ENCODE measurements at regions not wholly inside any gene's neighbourhood (a gene's known extent, or its start where the extent isn't known, plus 50 kb on each side); places are given as distances from the start of the nearest gene placed in this dataset.

DNA sequence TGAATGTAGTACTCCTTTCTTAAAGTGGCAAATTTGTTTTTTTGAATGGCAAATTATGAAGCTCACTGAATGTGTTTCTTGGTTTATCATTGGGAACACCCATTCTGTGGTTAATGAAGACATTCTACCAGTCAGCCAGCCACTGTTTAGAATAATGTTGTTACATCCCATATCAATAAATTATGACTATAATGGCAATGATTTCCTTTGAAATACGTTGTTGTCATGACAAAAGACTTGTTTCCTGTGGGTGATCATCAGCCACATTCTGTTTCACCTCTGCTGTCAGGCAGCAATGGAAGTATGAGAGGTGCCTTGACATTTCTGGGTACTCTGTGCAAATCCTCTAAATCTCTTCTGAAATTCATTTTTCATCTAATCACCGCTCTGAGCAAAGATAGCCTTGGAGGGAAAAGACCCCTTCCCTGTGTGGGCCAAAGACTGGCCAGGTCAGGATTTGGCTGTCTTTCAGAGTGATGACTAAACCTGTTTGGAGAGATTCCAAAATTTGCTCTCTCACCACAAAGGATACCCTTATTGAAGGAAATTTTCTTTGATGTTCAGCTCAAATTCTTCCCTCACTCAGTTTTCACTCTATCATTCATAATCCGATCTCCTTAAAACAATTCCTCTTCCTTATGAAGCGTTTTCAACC is 869.2 kb downstream of the BCL11A start:
- no peak overlapping the region for H2AFZ ChIP-seq (ENCODE audit: low read length)
- no peaks in the 10 kb centered on the region for H3K9me2 ChIP-seq (ENCODE audit: low read depth, low read length)
- H3K4me3 ChIP-seq (ENCODE audit: low read depth, low read length, poor library complexity, severe bottlenecking), result no peak overlapping the region
- no peaks in the 10 kb centered on the region for H3K79me2 ChIP-seq (ENCODE audit: insufficient read depth, low read length)
- no peak overlapping the region for H3K9ac ChIP-seq (ENCODE audit: low read length)
- no peaks in the 10 kb centered on the region for H4K20me1 ChIP-seq (ENCODE audit: insufficient read depth, low read length)
- no peaks in the 10 kb centered on the region for H3K27me3 ChIP-seq (ENCODE audit: insufficient read depth, low read length)
- H3K4me1 ChIP-seq (ENCODE audit: insufficient read depth, low read length, severe bottlenecking), result no peaks in the 10 kb centered on the region
- no peaks in the 10 kb centered on the region for H3F3A ChIP-seq (ENCODE audit: insufficient read depth, low read length)
- no peaks in the 10 kb centered on the region for H3K9me3 ChIP-seq (ENCODE audit: low read length)
- no peaks in the 10 kb centered on the region for H3K36me3 ChIP-seq (ENCODE audit: insufficient read depth, low read length)
- H3K4me2 ChIP-seq (ENCODE audit: low read length), result no peak overlapping the region
- TF ChIP-seq EZH2 (IDR thresholded peaks at IDR 0.05; ENCODE audit: borderline replicate concordance, low read length), result no peak
- TF ChIP-seq, protein P1, sequence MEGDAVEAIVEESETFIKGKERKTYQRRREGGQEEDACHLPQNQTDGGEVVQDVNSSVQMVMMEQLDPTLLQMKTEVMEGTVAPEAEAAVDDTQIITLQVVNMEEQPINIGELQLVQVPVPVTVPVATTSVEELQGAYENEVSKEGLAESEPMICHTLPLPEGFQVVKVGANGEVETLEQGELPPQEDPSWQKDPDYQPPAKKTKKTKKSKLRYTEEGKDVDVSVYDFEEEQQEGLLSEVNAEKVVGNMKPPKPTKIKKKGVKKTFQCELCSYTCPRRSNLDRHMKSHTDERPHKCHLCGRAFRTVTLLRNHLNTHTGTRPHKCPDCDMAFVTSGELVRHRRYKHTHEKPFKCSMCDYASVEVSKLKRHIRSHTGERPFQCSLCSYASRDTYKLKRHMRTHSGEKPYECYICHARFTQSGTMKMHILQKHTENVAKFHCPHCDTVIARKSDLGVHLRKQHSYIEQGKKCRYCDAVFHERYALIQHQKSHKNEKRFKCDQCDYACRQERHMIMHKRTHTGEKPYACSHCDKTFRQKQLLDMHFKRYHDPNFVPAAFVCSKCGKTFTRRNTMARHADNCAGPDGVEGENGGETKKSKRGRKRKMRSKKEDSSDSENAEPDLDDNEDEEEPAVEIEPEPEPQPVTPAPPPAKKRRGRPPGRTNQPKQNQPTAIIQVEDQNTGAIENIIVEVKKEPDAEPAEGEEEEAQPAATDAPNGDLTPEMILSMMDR (IDR thresholded peaks at IDR 0.05; ENCODE audit: low read length), result no peak
- no peak overlapping the region for H3K27ac ChIP-seq (ENCODE audit: low read depth, low read length, poor library complexity, severe bottlenecking)

DNA sequence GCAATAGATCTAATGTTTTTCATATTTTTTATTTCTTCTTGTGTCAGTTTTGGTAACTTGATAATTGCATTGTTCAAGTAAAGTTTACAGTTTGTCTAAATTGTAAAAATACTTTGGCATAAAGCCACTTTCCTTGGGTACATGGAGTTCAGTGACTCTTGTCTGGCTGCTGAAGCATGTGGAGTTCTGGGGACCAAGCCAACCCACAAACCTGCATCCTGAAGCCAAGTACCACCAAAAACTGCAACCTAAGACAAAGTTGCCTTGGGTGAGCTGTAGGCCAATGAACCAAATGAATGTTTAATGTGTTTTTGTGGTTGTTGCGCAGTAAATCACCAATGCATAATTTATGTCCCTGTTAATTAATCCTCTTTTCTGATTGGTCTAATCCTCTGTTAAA is 872.6 kb downstream of the BCL11A start:
- no peak overlapping the region for H3K27ac ChIP-seq (ENCODE audit: low read depth, low read length, poor library complexity, severe bottlenecking)
- no peaks in the 10 kb centered on the region for H3K9me3 ChIP-seq (ENCODE audit: low read length)
- no peaks in the 10 kb centered on the region for H4K20me1 ChIP-seq (ENCODE audit: insufficient read depth, low read length)
- H3K36me3 ChIP-seq (ENCODE audit: insufficient read depth, low read length), result no peaks in the 10 kb centered on the region
- H3K9ac ChIP-seq (ENCODE audit: low read length), result no peak overlapping the region
- H3K4me1 ChIP-seq (ENCODE audit: insufficient read depth, low read length, severe bottlenecking), result no peaks in the 10 kb centered on the region
- no peaks in the 10 kb centered on the region for H3K79me2 ChIP-seq (ENCODE audit: insufficient read depth, low read length)
- H3K9me2 ChIP-seq (ENCODE audit: low read depth, low read length), result no peaks in the 10 kb centered on the region
- no peaks in the 10 kb centered on the region for H3K27me3 ChIP-seq (ENCODE audit: insufficient read depth, low read length)
- TF ChIP-seq, protein P1 (IDR thresholded peaks at IDR 0.05; ENCODE audit: low read length), result no peak
- TF ChIP-seq EZH2 (IDR thresholded peaks at IDR 0.05; ENCODE audit: borderline replicate concordance, low read length), result no peak
- no peaks in the 10 kb centered on the region for H3F3A ChIP-seq (ENCODE audit: insufficient read depth, low read length)
- no peak overlapping the region for H2AFZ ChIP-seq (ENCODE audit: low read length)
- H3K4me3 ChIP-seq (ENCODE audit: low read depth, low read length, poor library complexity, severe bottlenecking), result no peak overlapping the region
- H3K4me2 ChIP-seq (ENCODE audit: low read length), result no peak overlapping the region

DNA sequence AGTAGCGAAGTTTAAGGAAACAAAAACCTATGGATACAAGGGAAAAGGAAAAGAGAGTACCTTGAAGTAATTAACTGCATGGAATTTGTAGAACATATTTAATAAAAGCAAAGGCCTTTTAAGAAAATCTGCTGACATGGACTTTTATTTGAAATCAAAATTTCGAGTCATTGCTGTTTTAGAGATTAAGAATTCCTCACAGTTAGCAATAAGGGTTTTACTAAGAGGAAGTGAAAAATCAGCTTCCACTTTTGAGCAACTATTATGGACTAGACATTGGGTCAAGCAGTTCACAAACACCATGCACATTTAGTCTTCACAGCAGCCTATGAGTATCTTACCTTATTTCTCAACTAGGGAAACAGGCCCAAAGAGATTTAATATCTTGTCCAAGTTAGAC is 876.3 kb downstream of the BCL11A start:
- Histone ChIP-seq H3K36me3 (ENCODE audit: insufficient read depth, low read length) (no peaks in the 10 kb centered on the region), H3K4me2 (ENCODE audit: low read length) (no peak overlapping the region), H3K27me3 (ENCODE audit: insufficient read depth, low read length) (no peaks in the 10 kb centered on the region), H3K79me2 (ENCODE audit: insufficient read depth, low read length) (no peaks in the 10 kb centered on the region), H3K9me2 (ENCODE audit: low read depth, low read length) (no peaks in the 10 kb centered on the region), H3F3A (ENCODE audit: insufficient read depth, low read length) (no peaks in the 10 kb centered on the region), H3K9ac (ENCODE audit: low read length) (no peak overlapping the region), H3K27ac (ENCODE audit: low read depth, low read length, poor library complexity, severe bottlenecking) (no peak overlapping the region), H3K4me3 (ENCODE audit: low read depth, low read length, poor library complexity, severe bottlenecking) (no peak overlapping the region), H4K20me1 (ENCODE audit: insufficient read depth, low read length) (no peaks in the 10 kb centered on the region), H2AFZ (ENCODE audit: low read length) (no peak overlapping the region), H3K4me1 (ENCODE audit: insufficient read depth, low read length, severe bottlenecking) (no peaks in the 10 kb centered on the region), H3K9me3 (ENCODE audit: low read length) (no peaks in the 10 kb centered on the region)
- TF ChIP-seq EZH2 (IDR thresholded peaks at IDR 0.05; ENCODE audit: borderline replicate concordance, low read length), result no peak
- TF ChIP-seq, protein P1 (IDR thresholded peaks at IDR 0.05; ENCODE audit: low read length), result no peak

All from OCI-LY1 (cell line).